ENCODE measurements at regions not wholly inside any gene's neighbourhood (a gene's known extent, or its start where the extent isn't known, plus 50 kb on each side); places are given as distances from the start of the nearest gene placed in this dataset.

GRCh38 chr14:98197933-98198332, 1074.1 kb downstream of the BCL11B start:
- TF ChIP-seq, protein P1, sequence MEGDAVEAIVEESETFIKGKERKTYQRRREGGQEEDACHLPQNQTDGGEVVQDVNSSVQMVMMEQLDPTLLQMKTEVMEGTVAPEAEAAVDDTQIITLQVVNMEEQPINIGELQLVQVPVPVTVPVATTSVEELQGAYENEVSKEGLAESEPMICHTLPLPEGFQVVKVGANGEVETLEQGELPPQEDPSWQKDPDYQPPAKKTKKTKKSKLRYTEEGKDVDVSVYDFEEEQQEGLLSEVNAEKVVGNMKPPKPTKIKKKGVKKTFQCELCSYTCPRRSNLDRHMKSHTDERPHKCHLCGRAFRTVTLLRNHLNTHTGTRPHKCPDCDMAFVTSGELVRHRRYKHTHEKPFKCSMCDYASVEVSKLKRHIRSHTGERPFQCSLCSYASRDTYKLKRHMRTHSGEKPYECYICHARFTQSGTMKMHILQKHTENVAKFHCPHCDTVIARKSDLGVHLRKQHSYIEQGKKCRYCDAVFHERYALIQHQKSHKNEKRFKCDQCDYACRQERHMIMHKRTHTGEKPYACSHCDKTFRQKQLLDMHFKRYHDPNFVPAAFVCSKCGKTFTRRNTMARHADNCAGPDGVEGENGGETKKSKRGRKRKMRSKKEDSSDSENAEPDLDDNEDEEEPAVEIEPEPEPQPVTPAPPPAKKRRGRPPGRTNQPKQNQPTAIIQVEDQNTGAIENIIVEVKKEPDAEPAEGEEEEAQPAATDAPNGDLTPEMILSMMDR (IDR thresholded peaks at IDR 0.05), result no peak
- TF ChIP-seq POLR2A (IDR thresholded peaks at IDR 0.05) (no peak), POLR2AphosphoS5 (IDR thresholded peaks at IDR 0.05) (no peak), EP300 (IDR thresholded peaks at IDR 0.05) (no peak)
